Right lobe of liver (tissue), 4 donors: ENCODE measurements at regions not wholly inside any gene's neighbourhood (a gene's known extent, or its start where the extent isn't known, plus 50 kb on each side); places are given as distances from the start of the nearest gene placed in this dataset.

Experiments
- CTCF ChIP-seq, 4 donors: fragments of 200-600 bp in 3 of 4; fragments of 450-650 bp in 1 of 4; IDR thresholded peaks; one replicate each; pipeline versions ENCODE4 v1.5.1 to v1.8.0; 2016 to 2022; ENCODE audit warnings: antibody characterized with exemption in 4 of 4, mild to moderate bottlenecking in 2 of 4
- POLR2A ChIP-seq: fragments of 450-650 bp; IDR thresholded peaks from one replicate; pipeline ENCODE4 v1.6.1; 2017; ENCODE audit warnings: antibody characterized with exemption, mild to moderate bottlenecking
- donor health status: DM: no; HTN: no; CAD: no.
- donor health status: DM: no; HTN: no; CAD: no.
- donor health status: DM: no; HTN: yes; CAD: no.

- TF ChIP-seq POLR2A (no peak), CTCF (IDR thresholded peaks at IDR 0.05) (no peak)
Observed at GRCh38 chr3:22885039-22885438, 318.1 kb upstream of the UBE2E2 start.
